Naive thymus-derived CD4-positive, alpha-beta T cell (primary cell): ENCODE measurements at regions not wholly inside any gene's neighbourhood (a gene's known extent, or its start where the extent isn't known, plus 50 kb on each side); places are given as distances from the start of the nearest gene placed in this dataset.
A peak's percentile ranks its signal among the peaks of the same experiment; 100 is the strongest.
"Not testable (repeated sequence)": the region's sequence is repeated elsewhere in the genome, so short reads cannot be mapped to it uniquely, and the experiment has no call there.

Experiments used
- ATAC-seq: fragments of 150-1000 bp; cut with Tn5 transposase; 2 replicates; pipeline ENCODE4 v1.10.0; 2021; ENCODE audit warnings: mild to moderate bottlenecking, moderate library complexity
- CTCF ChIA-PET: fragments of 350-600 bp; sonication (Branson Sonifier 250); formaldehyde crosslinking; loops from one replicate; lab custom pipeline; 2021; ENCODE audit warnings: antibody characterized with exemption; lab: Charles Lee
- POLR2A ChIA-PET: fragments of 350-600 bp; sonication (Branson Sonifier 250); formaldehyde crosslinking; loops from one replicate; lab custom pipeline; 2021; ENCODE audit warnings: antibody characterized with exemption, inconsistent platforms; lab: Charles Lee
- DNase-seq, 9 donors: peaks; one replicate each; pipeline versions ENCODE4 v3.0.0 to v3.0.0-alpha.2; 2020 to 2022; ENCODE audit warnings: mixed read lengths in 1 of 9
- H3K27ac ChIP-seq: one replicate; pipeline ENCODE4 v1.7.0; 2013; ENCODE audit warnings: mild to moderate bottlenecking, low read depth, low read length, moderate library complexity
- H3K27me3 ChIP-seq, 2 donors: one replicate each; pipeline ENCODE4 v1.7.0; 2013; ENCODE audit warnings: low read length in 2 of 2, mild to moderate bottlenecking in 2 of 2, moderate library complexity in 2 of 2; ENCODE audit not compliant: control insufficient read depth in 2 of 2, insufficient read depth in 2 of 2
- H3K36me3 ChIP-seq, 3 experiments: 1 replicate in 2 of 3; 2 replicates in 1 of 3; pipeline ENCODE4 v1.7.0; 2013; ENCODE audit warnings: low read length in 3 of 3, mild to moderate bottlenecking in 3 of 3, moderate library complexity in 1 of 3; ENCODE audit not compliant: insufficient read depth in 3 of 3, control insufficient read depth in 2 of 3
- H3K4me1 ChIP-seq, 2 donors: one replicate each; pipeline ENCODE4 v1.7.0; 2013; ENCODE audit warnings: low read length in 2 of 2, mild to moderate bottlenecking in 2 of 2, moderate library complexity in 1 of 2; ENCODE audit not compliant: control insufficient read depth in 2 of 2, insufficient read depth in 2 of 2
- H3K4me3 ChIP-seq: 2 replicates; pipeline ENCODE4 v1.7.0; 2013; ENCODE audit warnings: mild to moderate bottlenecking, low read length
- H3K9me3 ChIP-seq, 3 experiments: 1 replicate in 2 of 3; 2 replicates in 1 of 3; pipeline ENCODE4 v1.7.0; 2013; ENCODE audit warnings: low read length in 3 of 3; ENCODE audit not compliant: control insufficient read depth in 2 of 3
- H3K27ac Mint-ChIP-seq, 9 donors: one replicate each; pipeline ENCODE4 v1.8.0; 2020 to 2022; ENCODE audit warnings: mixed read lengths in 9 of 9, mild to moderate bottlenecking in 8 of 9, moderate library complexity in 5 of 9, inconsistent platforms in 2 of 9
- H3K27me3 Mint-ChIP-seq, 5 donors: one replicate each; pipeline ENCODE4 v1.8.0; 2021 to 2022; ENCODE audit warnings: mixed read lengths in 5 of 5, mild to moderate bottlenecking in 1 of 5
- H3K36me3 Mint-ChIP-seq, 5 donors: one replicate each; pipeline ENCODE4 v1.8.0; 2020 to 2022; ENCODE audit warnings: mixed read lengths in 5 of 5, mild to moderate bottlenecking in 3 of 5, inconsistent platforms in 1 of 5
- H3K4me1 Mint-ChIP-seq, 7 donors: one replicate each; pipeline ENCODE4 v1.8.0; 2020 to 2022; ENCODE audit warnings: mixed read lengths in 7 of 7, mild to moderate bottlenecking in 3 of 7, inconsistent platforms in 1 of 7
- H3K4me3 Mint-ChIP-seq, 10 donors: one replicate each; pipeline ENCODE4 v1.8.0; 2020 to 2022; ENCODE audit warnings: mild to moderate bottlenecking in 10 of 10, mixed read lengths in 10 of 10, moderate library complexity in 6 of 10, inconsistent platforms in 2 of 10
- H3K9me3 Mint-ChIP-seq, 11 donors: one replicate each; pipeline ENCODE4 v1.8.0; 2020 to 2022; ENCODE audit warnings: mixed read lengths in 11 of 11, mild to moderate bottlenecking in 4 of 11, inconsistent platforms in 1 of 11, moderate library complexity in 1 of 11
- intact Hi-C, 2 donors: fragments of 100-400 bp; cut with micrococcal nuclease; formaldehyde crosslinking; loops; one replicate each; pipeline ENCODE4 v1.15.1; 2023

DNA sequence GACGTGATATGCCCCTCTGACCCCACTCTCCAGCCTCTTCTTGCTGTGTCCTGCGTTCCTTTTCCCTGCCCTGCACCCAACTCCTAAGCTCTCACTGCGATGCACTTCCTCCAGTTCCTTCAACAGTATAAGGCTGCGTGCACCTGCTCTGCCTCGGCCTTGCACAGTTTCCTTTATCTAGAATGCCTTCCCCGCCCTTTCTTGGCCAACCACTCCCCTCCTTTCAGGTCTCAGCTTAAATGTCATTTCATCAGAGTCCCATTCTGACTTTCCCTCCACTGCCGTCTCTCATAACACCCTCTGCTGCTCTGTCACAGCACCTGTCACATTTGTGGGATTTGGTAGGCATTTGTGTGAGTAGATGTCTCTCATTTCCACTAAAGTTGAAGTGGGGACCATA is 58.4 kb upstream of the NEIL3 start:
- H3K4me3 Mint-ChIP-seq, result peak overlapping the region in 3 of 10 donors; percentile 8 to 43 (median 43)
- POLR2A ChIA-PET, result no interaction called here

DNA sequence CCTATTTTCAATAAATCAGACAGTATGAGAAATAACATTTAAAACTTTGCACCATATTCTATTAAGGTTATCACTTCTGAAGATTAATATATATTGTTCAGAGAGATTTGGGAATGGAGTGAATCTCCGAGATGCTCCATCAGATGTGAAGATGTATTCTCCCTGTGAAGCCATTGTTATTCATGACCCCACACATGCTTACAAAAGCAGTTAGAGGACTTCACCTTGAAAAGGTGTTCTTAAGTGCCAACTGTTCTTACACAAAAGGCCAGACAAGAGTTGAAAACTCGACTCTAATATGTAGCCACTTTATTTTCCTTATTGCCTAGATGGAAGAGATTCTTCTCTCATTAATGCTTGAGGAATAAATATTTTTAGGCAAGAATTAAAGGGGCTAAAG is 54.3 kb upstream of the NEIL3 start:
- Histone ChIP-seq H3K4me1 (no peaks in the 10 kb centered on the region), H3K27ac (no peak overlapping the region), H3K9me3 (no peaks in the 10 kb centered on the region), H3K36me3 (no peaks in the 10 kb centered on the region), H3K4me3 (no peak overlapping the region), H3K27me3 (no peaks in the 10 kb centered on the region)
- DNase-seq, result no peak
- Mint-ChIP-seq H3K27ac (no peak overlapping the region), H3K4me3 (no peak overlapping the region), H3K4me1 (peaks cover 5 to 10% (median 7%) of the 10 kb centered on the region in 7 donors), H3K27me3 (peaks cover 0 to 27% (median 5%) of the 10 kb centered on the region in 5 donors), H3K9me3 (no peaks in the 10 kb centered on the region), H3K36me3 (no peaks in the 10 kb centered on the region)
- no peak for ATAC-seq
- POLR2A ChIA-PET, result no interaction called here
- CTCF ChIA-PET, result no interaction called here
- intact Hi-C loops, result no loop called here

More for the DNA sequence above, 58.4 kb upstream of the NEIL3 start:
- ATAC-seq, result no peak
- intact Hi-C loops, result loop anchor here (1.0 to 2.0 kb wide), 3 partner anchors 58 to 296 kb away; partner anchors contain the start of genes AGA (in 1 of the 2) and NEIL3 (in 1 of the 2)
- Mint-ChIP-seq H3K27me3 (peaks cover 11 to 18% (median 14%) of the 10 kb centered on the region in 5 donors), H3K36me3 (no peaks in the 10 kb centered on the region), H3K27ac (peak overlapping the region in 5 of 9 donors; percentile 1 to 57 (median 18)), H3K4me1 (peaks cover 7 to 15% (median 12%) of the 10 kb centered on the region in 7 donors), H3K9me3 (no peaks in the 10 kb centered on the region)
- H3K27me3 ChIP-seq, result no peaks in the 10 kb centered on the region
- no peaks in the 10 kb centered on the region for H3K36me3 ChIP-seq
- CTCF ChIA-PET, result interaction anchor here (1.1 kb wide), 1 partner anchor 87 kb away, joined by 5 read pairs; no protein-coding TSS in a partner anchor
- DNase-seq, result peak in 3 of 9 donors; percentile 12 to 23 (median 15)
- no peak overlapping the region for H3K27ac ChIP-seq
- H3K4me3 ChIP-seq, result no peak overlapping the region
- H3K9me3 ChIP-seq, result no peaks in the 10 kb centered on the region
- no peaks in the 10 kb centered on the region for H3K4me1 ChIP-seq

DNA sequence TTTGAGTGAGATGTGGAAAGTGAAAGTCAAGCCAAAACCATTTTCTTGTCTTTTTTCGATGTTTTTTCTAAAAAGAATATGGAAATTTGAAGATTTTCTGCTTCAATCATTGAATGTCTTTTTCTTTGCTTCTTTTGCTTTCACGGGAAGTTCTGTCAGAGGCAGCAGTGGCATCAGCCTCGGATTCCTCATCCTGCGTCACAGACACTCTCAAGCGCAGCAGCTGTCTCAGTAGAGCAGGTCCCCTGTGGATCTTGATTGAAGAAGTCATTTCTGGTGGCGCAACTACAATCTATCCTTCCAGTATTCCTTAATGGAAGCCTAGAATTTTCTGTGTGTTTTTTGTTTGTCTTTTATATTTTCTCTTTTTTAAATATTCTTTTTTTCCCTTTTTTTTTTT is 52.7 kb upstream of the NEIL3 start:
- H3K4me1 ChIP-seq, result no peaks in the 10 kb centered on the region
- H3K36me3 Mint-ChIP-seq, result no peaks in the 10 kb centered on the region
- peaks cover 0 to 31% (median 5%) of the 10 kb centered on the region in 5 donors for H3K27me3 Mint-ChIP-seq
- no peaks in the 10 kb centered on the region for H3K27me3 ChIP-seq
- ChIA-PET CTCF (no interaction called here), POLR2A (interaction anchor here (0.6 kb wide), 1 partner anchor 10 kb away, joined by 3 read pairs; no protein-coding TSS in a partner anchor)
- H3K27ac ChIP-seq, result no peak overlapping the region
- H3K36me3 ChIP-seq, result no peaks in the 10 kb centered on the region
- no peaks in the 10 kb centered on the region for H3K9me3 Mint-ChIP-seq
- H3K27ac Mint-ChIP-seq, result no peak overlapping the region
- DNase-seq (no peak), ATAC-seq (no peak)
- H3K4me3 Mint-ChIP-seq, result no peak overlapping the region
- H3K4me1 Mint-ChIP-seq, result peaks cover 0 to 5% (median 0%) of the 10 kb centered on the region in 7 donors
- H3K4me3 ChIP-seq, result no peak overlapping the region
- no peaks in the 10 kb centered on the region for H3K9me3 ChIP-seq
- intact Hi-C loops, result no loop called here

DNA sequence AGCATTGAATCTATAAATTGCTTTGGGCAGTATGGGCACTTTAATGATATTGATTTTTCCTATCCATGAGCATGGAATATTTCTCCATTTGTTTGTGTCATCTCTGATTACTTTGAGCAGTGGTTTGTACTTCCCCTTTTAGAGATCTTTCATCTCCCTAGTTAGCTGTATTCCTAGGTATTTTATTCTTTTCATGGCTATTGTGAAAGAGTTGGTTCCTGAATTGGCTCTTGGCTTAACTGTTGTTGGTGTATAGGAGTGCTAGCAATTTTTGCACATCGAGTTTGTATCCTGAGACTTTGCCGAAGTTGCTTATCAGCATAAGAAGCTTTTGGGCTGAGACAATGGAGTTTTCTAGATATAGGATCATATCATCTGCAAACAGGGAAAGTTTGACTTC is 50.2 kb upstream of the NEIL3 start:
- CTCF ChIA-PET, H3K4me3 Mint-ChIP-seq, H3K36me3 ChIP-seq, H3K4me1 Mint-ChIP-seq, H3K4me1 ChIP-seq, H3K27me3 ChIP-seq, H3K4me3 ChIP-seq, H3K9me3 Mint-ChIP-seq, intact Hi-C loops, H3K27ac Mint-ChIP-seq, H3K36me3 Mint-ChIP-seq, ATAC-seq, H3K27ac ChIP-seq, POLR2A ChIA-PET, H3K9me3 ChIP-seq, DNase-seq: not testable (repeated sequence)
- peaks cover 0 to 38% (median 10%) of the 10 kb centered on the region in 5 donors for H3K27me3 Mint-ChIP-seq
